GM18511 (cell line): ENCODE measurements at regions not wholly inside any gene's neighbourhood (a gene's known extent, or its start where the extent isn't known, plus 50 kb on each side); places are given as distances from the start of the nearest gene placed in this dataset.

ENCODE experiments used
- ATAC-seq: cut with Tn5 transposase; IDR thresholded peaks from one replicate; pipeline ENCODE4 v1.9.1; 2021; ENCODE audit warnings: mild to moderate bottlenecking, moderate library complexity; ENCODE audit not compliant: unreplicated experiment

- ATAC-seq, result no peak
Observed at GRCh38 chr5:2505217-2505616, 246.3 kb downstream of the IRX2 start.

- ATAC-seq, result no peak
Observed at GRCh38 chr5:2502970-2503594, 248.4 kb downstream of the IRX2 start.

GRCh38 chr5:2499917-2500316, 251.6 kb downstream of the IRX2 start:
- ATAC-seq, result no peak

- ATAC-seq, result no peak
Observed at GRCh38 chr5:2496891-2497290, 254.6 kb downstream of the IRX2 start.

- ATAC-seq, result no peak
Observed at GRCh38 chr5:2496126-2496525, 255.4 kb downstream of the IRX2 start.

- no peak for ATAC-seq
Observed at GRCh38 chr5:2493356-2493755, 258.1 kb downstream of the IRX2 start.

GRCh38 chr5:2492476-2492875, 259.0 kb downstream of the IRX2 start:
- ATAC-seq, result no peak

GRCh38 chr5:2491846-2492245, 259.6 kb downstream of the IRX2 start:
- ATAC-seq, result no peak

GRCh38 chr5:2489306-2489705, 262.2 kb downstream of the IRX2 start:
- no peak for ATAC-seq

- ATAC-seq, result no peak
Observed at GRCh38 chr5:2488593-2488992, 262.9 kb downstream of the IRX2 start.

GRCh38 chr5:2487152-2487763, 264.2 kb downstream of the IRX2 start:
- ATAC-seq, result no peak

GRCh38 chr5:2486373-2486772, 265.1 kb downstream of the IRX2 start:
- ATAC-seq, result no peak

- no peak for ATAC-seq
Observed at GRCh38 chr5:2482778-2483177, 268.7 kb downstream of the IRX2 start.

GRCh38 chr5:2480871-2481270, 270.6 kb downstream of the IRX2 start:
- no peak for ATAC-seq

- ATAC-seq, result no peak
Observed at GRCh38 chr5:2475902-2476301, 275.6 kb downstream of the IRX2 start.

- no peak for ATAC-seq
Observed at GRCh38 chr5:2472670-2473069, 278.8 kb downstream of the IRX2 start.

GRCh38 chr5:2471152-2471879, 280.2 kb downstream of the IRX2 start:
- no peak for ATAC-seq

GRCh38 chr5:2466966-2467365, 284.5 kb downstream of the IRX2 start:
- no peak for ATAC-seq

- ATAC-seq, result no peak
Observed at GRCh38 chr5:2465383-2465782, 286.1 kb downstream of the IRX2 start.

- no peak for ATAC-seq
Observed at GRCh38 chr5:2464141-2464540, 287.3 kb downstream of the IRX2 start.

GRCh38 chr5:2461701-2462691, 289.5 kb downstream of the IRX2 start:
- ATAC-seq, result no peak
